Progenitor cell of endocrine pancreas (in vitro differentiated cells): ENCODE measurements at regions not wholly inside any gene's neighbourhood (a gene's known extent, or its start where the extent isn't known, plus 50 kb on each side); places are given as distances from the start of the nearest gene placed in this dataset.

Experiments
- DNase-seq: peaks from one replicate; pipeline ENCODE4 v3.0.0; 2021; ENCODE audit warnings: low spot score; ENCODE audit not compliant: unreplicated experiment
- H3K27ac Mint-ChIP-seq: 2 replicates; pipeline ENCODE4 v1.8.0; 2021; ENCODE audit warnings: mild to moderate bottlenecking, moderate library complexity, mixed read lengths
- H3K27me3 Mint-ChIP-seq: 2 replicates; pipeline ENCODE4 v1.8.0; 2021; ENCODE audit warnings: mixed read lengths
- H3K36me3 Mint-ChIP-seq: 2 replicates; pipeline ENCODE4 v1.8.0; 2022; ENCODE audit warnings: mixed read lengths; ENCODE audit not compliant: insufficient read depth
- H3K4me1 Mint-ChIP-seq: 2 replicates; pipeline ENCODE4 v1.8.0; 2021; ENCODE audit warnings: low read depth, mixed read lengths
- H3K4me3 Mint-ChIP-seq: 2 replicates; pipeline ENCODE4 v1.8.0; 2021; ENCODE audit warnings: low read depth, mild to moderate bottlenecking, moderate library complexity, mixed read lengths
- H3K9me3 Mint-ChIP-seq: 2 replicates; pipeline ENCODE4 v1.8.0; 2021; ENCODE audit warnings: low read depth, mixed read lengths
- CTCF ChIP-seq: fragments of 200-600 bp; sonication (generic); IDR thresholded peaks from one replicate; pipeline ENCODE4 v1.5.0; 2021; ENCODE audit warnings: antibody characterized with exemption, mild to moderate bottlenecking; ENCODE audit not compliant: unreplicated experiment

- no peaks in the 10 kb centered on the region for H3K36me3 Mint-ChIP-seq
- H3K27ac Mint-ChIP-seq: no peak overlapping the region
- no peaks in the 10 kb centered on the region for H3K27me3 Mint-ChIP-seq
- H3K4me3 Mint-ChIP-seq: no peak overlapping the region
- no peaks in the 10 kb centered on the region for H3K9me3 Mint-ChIP-seq
- peaks cover 26% of the 10 kb centered on the region for H3K4me1 Mint-ChIP-seq
- TF ChIP-seq CTCF: no peak
- DNase-seq: no peak
Observed at GRCh38 chr5:163193886-163194285, 243.5 kb upstream of the CCNG1 start.

DNA sequence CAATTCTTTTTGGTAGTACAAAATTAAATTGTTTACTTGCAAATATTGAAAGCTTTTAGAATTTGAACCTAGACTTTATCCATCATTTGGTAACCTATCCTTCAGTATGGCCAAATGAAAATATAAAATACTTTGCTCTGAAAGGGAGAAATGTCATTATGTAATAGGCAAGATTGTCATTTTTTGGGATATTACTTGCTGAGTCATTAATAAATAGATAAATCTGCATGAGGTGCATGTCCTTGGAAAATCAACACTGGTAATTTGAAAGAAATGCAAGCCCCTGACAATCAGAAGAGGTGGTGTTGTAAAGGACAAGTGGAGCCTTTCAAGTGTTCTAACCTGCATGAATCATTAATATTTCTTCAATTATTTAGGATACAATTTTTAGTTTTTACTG lies 231.8 kb upstream of the CCNG1 start:
- TF ChIP-seq CTCF: no peak
- DNase-seq: no peak
- Mint-ChIP-seq H3K9me3 (peaks cover 10% of the 10 kb centered on the region), H3K36me3 (no peaks in the 10 kb centered on the region), H3K4me3 (no peak overlapping the region), H3K4me1 (peaks cover 5% of the 10 kb centered on the region), H3K27ac (no peak overlapping the region), H3K27me3 (no peaks in the 10 kb centered on the region)

GRCh38 chr5:163221581-163221980 lies 215.8 kb upstream of the CCNG1 start:
- H3K4me1 Mint-ChIP-seq: no peaks in the 10 kb centered on the region
- no peak overlapping the region for H3K4me3 Mint-ChIP-seq
- no peak overlapping the region for H3K27ac Mint-ChIP-seq
- no peak for TF ChIP-seq CTCF
- H3K9me3 Mint-ChIP-seq: no peaks in the 10 kb centered on the region
- H3K27me3 Mint-ChIP-seq: no peaks in the 10 kb centered on the region
- no peak for DNase-seq
- no peaks in the 10 kb centered on the region for H3K36me3 Mint-ChIP-seq

DNA sequence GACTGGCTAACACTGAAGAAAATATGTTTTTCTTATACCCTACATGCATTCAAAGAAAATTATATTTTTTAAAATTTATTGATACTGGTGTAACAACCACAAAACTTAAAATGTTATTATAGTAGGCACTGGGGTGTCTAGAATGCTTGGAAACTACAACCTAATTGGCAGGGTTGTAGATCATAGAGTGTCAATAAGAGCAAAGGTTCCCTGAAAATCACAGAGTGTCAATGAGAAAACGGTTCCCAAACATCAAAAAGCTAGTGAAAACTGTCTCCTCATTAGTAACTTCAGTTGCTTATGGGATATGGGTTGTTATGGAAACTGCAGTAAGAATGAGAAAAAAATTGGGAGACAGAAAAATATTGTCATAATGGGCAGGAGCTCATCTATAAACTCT lies 214.4 kb upstream of the CCNG1 start:
- Mint-ChIP-seq H3K4me1 (no peaks in the 10 kb centered on the region), H3K36me3 (no peaks in the 10 kb centered on the region), H3K27ac (no peak overlapping the region), H3K27me3 (no peaks in the 10 kb centered on the region), H3K4me3 (no peak overlapping the region), H3K9me3 (no peaks in the 10 kb centered on the region)
- no peak for DNase-seq
- TF ChIP-seq CTCF: no peak

GRCh38 chr5:163244445-163244987 lies 192.9 kb upstream of the CCNG1 start:
- Mint-ChIP-seq H3K4me3 (no peak overlapping the region), H3K27me3 (no peaks in the 10 kb centered on the region), H3K36me3 (no peaks in the 10 kb centered on the region), H3K4me1 (no peaks in the 10 kb centered on the region), H3K27ac (no peak overlapping the region), H3K9me3 (no peaks in the 10 kb centered on the region)
- no peak for DNase-seq
- TF ChIP-seq CTCF: no peak
